ENCODE measurements at regions not wholly inside any gene's neighbourhood (a gene's known extent, or its start where the extent isn't known, plus 50 kb on each side); places are given as distances from the start of the nearest gene placed in this dataset.

DNA sequence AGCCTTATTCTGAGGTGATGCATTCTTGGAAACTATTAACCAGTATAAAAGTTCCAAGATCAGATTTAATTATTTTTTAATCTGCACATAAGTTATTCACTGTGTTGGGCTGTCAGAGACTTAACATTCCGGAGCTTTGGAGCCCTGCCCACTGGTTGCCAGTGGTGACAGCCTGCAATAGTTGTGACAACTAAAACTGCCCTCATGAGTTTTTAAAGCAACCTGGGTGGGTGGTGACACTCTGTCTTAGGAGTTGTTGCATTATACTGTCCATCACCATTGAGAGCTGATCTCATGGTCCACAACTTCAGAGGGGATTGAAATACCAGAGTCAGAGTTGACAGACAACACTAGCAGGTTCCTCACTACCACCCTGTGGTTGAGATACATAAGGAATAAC lies 653.9 kb upstream of the USP24 start:
- TF ChIP-seq POLR2A (IDR thresholded peaks at IDR 0.05), result no peak
- TF ChIP-seq, protein P1, sequence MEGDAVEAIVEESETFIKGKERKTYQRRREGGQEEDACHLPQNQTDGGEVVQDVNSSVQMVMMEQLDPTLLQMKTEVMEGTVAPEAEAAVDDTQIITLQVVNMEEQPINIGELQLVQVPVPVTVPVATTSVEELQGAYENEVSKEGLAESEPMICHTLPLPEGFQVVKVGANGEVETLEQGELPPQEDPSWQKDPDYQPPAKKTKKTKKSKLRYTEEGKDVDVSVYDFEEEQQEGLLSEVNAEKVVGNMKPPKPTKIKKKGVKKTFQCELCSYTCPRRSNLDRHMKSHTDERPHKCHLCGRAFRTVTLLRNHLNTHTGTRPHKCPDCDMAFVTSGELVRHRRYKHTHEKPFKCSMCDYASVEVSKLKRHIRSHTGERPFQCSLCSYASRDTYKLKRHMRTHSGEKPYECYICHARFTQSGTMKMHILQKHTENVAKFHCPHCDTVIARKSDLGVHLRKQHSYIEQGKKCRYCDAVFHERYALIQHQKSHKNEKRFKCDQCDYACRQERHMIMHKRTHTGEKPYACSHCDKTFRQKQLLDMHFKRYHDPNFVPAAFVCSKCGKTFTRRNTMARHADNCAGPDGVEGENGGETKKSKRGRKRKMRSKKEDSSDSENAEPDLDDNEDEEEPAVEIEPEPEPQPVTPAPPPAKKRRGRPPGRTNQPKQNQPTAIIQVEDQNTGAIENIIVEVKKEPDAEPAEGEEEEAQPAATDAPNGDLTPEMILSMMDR (IDR thresholded peaks at IDR 0.05), result no peak
